IPS-18a (cell line): ENCODE measurements at regions not wholly inside any gene's neighbourhood (a gene's known extent, or its start where the extent isn't known, plus 50 kb on each side); places are given as distances from the start of the nearest gene placed in this dataset.
"Not testable (repeated sequence)": the region's sequence is repeated elsewhere in the genome, so short reads cannot be mapped to it uniquely, and the experiment has no call there.

Experiments
- H3K27ac ChIP-seq: one replicate; pipeline ENCODE4 v1.5.1; 2013; ENCODE audit warnings: low read length
- H3K27me3 ChIP-seq: one replicate; pipeline ENCODE4 v1.6.1; 2013; ENCODE audit warnings: mild to moderate bottlenecking, low read length; ENCODE audit not compliant: control insufficient read depth, insufficient read depth
- H3K36me3 ChIP-seq: one replicate; pipeline ENCODE4 v1.6.1; 2013; ENCODE audit warnings: low read depth, low read length; ENCODE audit not compliant: control insufficient read depth
- H3K4me1 ChIP-seq: one replicate; pipeline ENCODE4 v1.6.1; 2013; ENCODE audit warnings: low read depth, low read length; ENCODE audit not compliant: control insufficient read depth
- H3K4me3 ChIP-seq: one replicate; pipeline ENCODE4 v1.5.1; 2013; ENCODE audit warnings: low read length
- H3K9ac ChIP-seq: one replicate; pipeline ENCODE4 v1.6.1; 2013; ENCODE audit warnings: mild to moderate bottlenecking, low read length, moderate library complexity
- H3K9me3 ChIP-seq: one replicate; pipeline ENCODE4 v1.6.1; 2013; ENCODE audit warnings: low read depth, low read length; ENCODE audit not compliant: control insufficient read depth

DNA sequence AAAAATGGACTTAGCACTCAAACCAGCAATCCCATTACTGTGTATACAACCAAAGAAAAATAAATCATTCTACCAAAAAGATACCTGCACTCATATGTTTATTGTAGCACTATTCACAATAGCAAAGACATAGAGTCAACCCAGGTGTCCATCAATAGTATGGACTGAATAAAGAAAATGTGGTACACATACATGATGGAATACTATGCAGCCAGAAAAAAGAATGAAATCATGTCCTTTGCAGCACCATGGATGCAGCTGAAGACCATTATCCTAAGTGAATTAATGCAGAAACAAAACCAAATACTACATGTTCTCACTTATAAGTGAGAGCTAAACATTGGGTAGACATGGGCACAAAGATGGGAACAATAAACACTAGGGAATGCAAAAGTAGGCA, 236.8 kb upstream of the POU5F2 start:
- H3K36me3 ChIP-seq: no peaks in the 10 kb centered on the region
- no peak overlapping the region for H3K27ac ChIP-seq
- H3K4me1 ChIP-seq: no peaks in the 10 kb centered on the region
- no peak overlapping the region for H3K4me3 ChIP-seq
- no peak overlapping the region for H3K9ac ChIP-seq
- H3K9me3 ChIP-seq: peaks cover 10% of the 10 kb centered on the region
- no peaks in the 10 kb centered on the region for H3K27me3 ChIP-seq

DNA sequence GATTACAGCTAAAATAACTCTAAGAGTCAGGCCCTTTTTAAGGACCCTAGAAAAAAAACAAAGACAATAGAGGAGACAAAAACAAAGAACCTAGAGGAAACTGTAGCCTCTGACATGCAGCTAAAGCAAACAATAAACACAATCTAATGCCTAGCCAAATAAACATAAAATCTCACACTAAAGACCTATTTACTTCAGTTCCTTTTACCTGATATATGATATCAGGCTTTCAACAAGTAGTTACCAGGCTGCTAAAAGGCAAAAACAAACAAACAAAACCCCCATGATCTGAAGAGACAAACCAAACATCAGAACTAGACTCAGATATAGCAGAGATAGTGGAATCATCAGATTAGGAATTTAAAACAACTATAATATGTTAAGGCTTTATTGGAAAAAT, 226.5 kb upstream of the POU5F2 start:
- Histone ChIP-seq H3K36me3 (no peaks in the 10 kb centered on the region), H3K27me3 (peaks cover 5% of the 10 kb centered on the region), H3K4me3 (no peak overlapping the region), H3K9me3 (no peaks in the 10 kb centered on the region), H3K27ac (no peak overlapping the region), H3K4me1 (peaks cover 17% of the 10 kb centered on the region), H3K9ac (no peak overlapping the region)

DNA sequence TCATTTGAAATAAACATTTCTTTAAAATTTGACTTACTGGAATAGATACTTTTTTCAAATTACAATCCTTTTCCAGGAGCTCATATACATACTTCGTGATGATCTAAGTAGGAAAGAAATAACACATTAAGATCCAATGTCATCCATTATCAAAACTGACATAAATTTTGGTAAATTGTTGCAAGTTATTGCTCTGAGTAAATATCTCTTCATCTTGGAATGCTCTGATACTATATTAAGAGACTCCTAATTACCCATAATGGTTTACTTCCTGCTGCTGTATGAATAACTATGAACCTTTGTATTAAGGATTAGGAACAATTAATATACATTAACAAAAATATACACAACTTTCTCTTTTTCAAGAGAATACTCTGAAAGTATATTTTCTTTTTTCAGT, 223.0 kb upstream of the POU5F2 start:
- Histone ChIP-seq H3K9ac (no peak overlapping the region), H3K27me3 (peaks cover 5% of the 10 kb centered on the region), H3K9me3 (no peaks in the 10 kb centered on the region), H3K4me1 (peaks cover 17% of the 10 kb centered on the region), H3K27ac (no peak overlapping the region), H3K4me3 (no peak overlapping the region), H3K36me3 (no peaks in the 10 kb centered on the region)

DNA sequence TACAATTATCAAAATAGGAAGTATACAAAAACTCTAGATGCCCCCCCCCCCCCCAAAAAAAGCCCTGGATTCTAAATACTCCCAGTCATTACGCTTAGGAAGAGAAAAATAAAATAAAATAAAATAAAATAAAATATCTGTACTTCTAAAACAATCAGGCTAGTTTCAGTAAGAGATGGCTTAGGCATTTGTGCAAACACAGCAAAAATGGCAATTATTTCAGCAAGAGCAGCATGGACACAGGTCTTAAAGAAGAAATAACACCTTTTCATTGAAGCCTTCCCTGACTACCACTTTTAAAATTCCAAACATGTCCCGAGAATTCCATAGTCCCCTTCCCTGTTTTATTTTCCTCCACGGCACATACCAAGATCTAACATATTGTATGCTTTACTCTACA, 218.6 kb upstream of the POU5F2 start:
- Histone ChIP-seq H3K27me3 (no peaks in the 10 kb centered on the region), H3K4me1 (peaks cover 4% of the 10 kb centered on the region), H3K4me3 (no peak overlapping the region), H3K9ac (no peak overlapping the region), H3K36me3 (no peaks in the 10 kb centered on the region), H3K9me3 (no peaks in the 10 kb centered on the region), H3K27ac (no peak overlapping the region)

DNA sequence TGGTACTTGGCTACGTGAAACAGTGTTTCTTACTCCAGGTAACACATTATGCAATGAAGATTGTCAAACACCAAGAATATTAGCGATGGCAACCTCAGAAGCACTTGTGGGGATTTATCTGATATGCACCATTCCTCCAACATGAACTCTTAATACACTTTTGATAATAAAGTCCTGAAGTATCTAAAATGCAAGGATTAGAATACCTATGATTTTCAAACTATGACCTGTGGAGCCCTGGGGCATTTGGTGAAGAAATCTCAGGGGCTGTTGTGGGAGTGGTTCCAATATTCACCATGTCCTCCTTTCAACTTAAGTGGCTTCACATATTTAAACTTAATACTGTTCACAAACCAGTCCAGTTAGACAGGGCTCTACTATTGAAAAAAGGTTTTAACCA, 214.6 kb upstream of the POU5F2 start:
- Histone ChIP-seq H3K27me3 (no peaks in the 10 kb centered on the region), H3K27ac (no peak overlapping the region), H3K4me1 (no peaks in the 10 kb centered on the region), H3K9me3 (no peaks in the 10 kb centered on the region), H3K4me3 (no peak overlapping the region), H3K9ac (no peak overlapping the region), H3K36me3 (no peaks in the 10 kb centered on the region)

DNA sequence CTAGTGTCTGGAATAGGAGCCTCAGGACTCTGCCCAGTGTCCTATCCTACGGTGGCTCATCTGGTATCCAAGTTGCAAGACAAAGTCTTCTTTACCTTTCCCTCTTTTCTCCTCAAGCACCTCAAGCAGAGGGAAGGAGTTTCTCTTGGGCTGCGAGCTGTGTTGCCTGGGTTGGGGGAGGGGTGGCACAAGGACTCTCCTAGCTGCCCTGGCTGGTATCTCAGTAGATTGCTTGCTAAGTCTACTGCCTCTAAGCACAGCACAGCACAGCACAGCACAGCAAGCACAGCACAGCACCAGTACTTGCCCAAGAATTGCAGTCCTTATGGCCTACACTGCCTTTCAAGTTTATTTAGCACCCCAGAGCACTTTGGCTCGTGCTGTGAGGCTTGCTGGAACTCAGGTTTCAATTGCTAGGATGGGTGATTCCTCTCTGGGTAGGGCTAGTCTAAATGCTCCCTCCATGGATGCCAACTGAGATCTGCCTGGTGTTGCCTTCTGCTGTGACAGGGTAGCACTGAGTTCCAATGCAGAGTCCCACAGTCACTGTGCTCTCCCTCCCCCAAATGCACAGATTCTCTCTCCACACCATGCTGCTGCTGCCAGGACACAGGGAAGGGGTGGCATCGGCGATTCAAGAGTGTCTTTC, 213.1 kb upstream of the POU5F2 start:
- Histone ChIP-seq H3K36me3 (no peaks in the 10 kb centered on the region), H3K9ac (no peak overlapping the region), H3K27ac (no peak overlapping the region), H3K4me3 (no peak overlapping the region), H3K4me1 (no peaks in the 10 kb centered on the region), H3K27me3 (no peaks in the 10 kb centered on the region), H3K9me3 (no peaks in the 10 kb centered on the region)

DNA sequence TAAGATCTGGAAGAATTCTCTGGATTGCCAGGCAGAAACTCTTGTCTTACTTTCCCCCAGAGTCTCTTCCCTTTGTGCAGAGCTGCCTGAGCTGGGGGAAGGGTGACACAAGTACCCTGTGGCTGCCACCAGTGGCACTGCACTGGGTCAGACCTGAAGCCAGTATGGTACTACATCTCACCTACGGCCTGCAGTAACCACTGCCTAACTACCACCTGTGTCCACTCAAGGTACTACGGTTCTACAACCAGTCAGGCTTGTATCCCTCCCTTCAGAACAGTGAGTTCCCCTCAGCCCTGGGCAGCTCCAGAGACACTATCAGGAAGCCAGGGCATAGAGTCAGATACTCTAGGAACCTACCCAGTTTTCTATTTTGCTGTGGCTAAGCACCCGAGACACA, 212.0 kb upstream of the POU5F2 start:
- H3K4me3 ChIP-seq: no peak overlapping the region
- no peak overlapping the region for H3K27ac ChIP-seq
- H3K9me3 ChIP-seq: no peaks in the 10 kb centered on the region
- H3K36me3 ChIP-seq: no peaks in the 10 kb centered on the region
- no peaks in the 10 kb centered on the region for H3K4me1 ChIP-seq
- no peak overlapping the region for H3K9ac ChIP-seq
- H3K27me3 ChIP-seq: no peaks in the 10 kb centered on the region

DNA sequence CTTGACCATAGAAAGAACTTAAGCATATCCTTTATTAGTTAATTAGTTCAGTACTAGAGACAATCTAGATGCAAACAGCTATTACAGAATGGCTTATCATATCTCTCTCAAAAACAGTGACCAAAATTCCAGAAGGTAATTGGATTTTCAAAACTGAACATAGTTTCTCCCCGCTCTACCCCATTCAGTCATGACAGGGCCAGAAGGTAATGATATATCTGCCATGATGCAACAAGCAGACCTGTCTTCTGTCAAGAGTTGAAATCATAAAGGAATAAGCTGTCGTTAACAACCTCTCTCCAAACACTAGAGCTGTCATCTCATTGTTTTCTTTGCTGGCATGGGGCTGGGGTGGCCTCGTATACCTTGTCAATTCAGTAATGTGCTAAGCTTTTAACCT, 200.5 kb upstream of the POU5F2 start:
- no peaks in the 10 kb centered on the region for H3K4me1 ChIP-seq
- no peak overlapping the region for H3K4me3 ChIP-seq
- H3K36me3 ChIP-seq: no peaks in the 10 kb centered on the region
- H3K27ac ChIP-seq: no peak overlapping the region
- no peak overlapping the region for H3K9ac ChIP-seq
- no peaks in the 10 kb centered on the region for H3K9me3 ChIP-seq
- H3K27me3 ChIP-seq: no peaks in the 10 kb centered on the region

DNA sequence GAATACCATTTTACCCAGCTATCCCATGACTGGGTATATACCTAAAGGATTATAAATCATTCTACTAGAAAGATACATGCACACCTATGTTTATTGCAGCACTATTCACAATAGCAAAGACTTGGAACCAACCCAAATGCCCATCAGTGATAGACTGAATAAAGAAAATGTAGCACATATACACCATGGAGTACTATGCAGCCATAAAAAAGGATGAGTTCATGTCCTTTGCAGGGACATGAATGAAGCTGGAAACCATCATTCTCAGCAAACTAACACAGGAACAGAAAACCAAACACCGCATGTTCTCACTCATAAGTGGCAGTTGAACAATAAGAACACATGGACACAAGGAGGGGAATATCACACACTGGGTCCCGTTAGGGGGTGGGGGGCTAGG, 191.9 kb upstream of the POU5F2 start:
- not testable (repeated sequence) for H3K9ac ChIP-seq, H3K4me3 ChIP-seq, H3K9me3 ChIP-seq, H3K27ac ChIP-seq, H3K36me3 ChIP-seq, H3K4me1 ChIP-seq, H3K27me3 ChIP-seq

DNA sequence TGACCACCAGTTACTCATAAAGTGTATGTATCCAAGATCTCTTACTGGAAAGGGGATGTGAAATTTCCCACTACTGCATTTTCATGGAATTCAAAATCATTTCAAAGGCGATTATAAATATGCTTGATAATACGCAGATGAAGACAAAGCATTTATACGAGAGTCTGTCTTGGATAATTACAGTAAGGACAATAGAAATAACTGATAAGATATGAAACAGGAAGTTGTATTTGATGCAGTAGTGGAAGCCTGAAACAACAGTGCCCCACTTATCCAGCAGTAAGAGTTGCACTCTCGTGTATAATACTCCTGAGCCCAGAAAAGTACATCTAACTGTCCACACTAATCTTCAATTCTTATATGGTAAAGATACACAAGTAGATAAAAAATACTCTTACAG, 188.7 kb upstream of the POU5F2 start:
- Histone ChIP-seq H3K27me3 (no peaks in the 10 kb centered on the region), H3K36me3 (no peaks in the 10 kb centered on the region), H3K9ac (no peak overlapping the region), H3K27ac (no peak overlapping the region), H3K4me1 (peaks cover 5% of the 10 kb centered on the region), H3K4me3 (no peak overlapping the region), H3K9me3 (no peaks in the 10 kb centered on the region)

DNA sequence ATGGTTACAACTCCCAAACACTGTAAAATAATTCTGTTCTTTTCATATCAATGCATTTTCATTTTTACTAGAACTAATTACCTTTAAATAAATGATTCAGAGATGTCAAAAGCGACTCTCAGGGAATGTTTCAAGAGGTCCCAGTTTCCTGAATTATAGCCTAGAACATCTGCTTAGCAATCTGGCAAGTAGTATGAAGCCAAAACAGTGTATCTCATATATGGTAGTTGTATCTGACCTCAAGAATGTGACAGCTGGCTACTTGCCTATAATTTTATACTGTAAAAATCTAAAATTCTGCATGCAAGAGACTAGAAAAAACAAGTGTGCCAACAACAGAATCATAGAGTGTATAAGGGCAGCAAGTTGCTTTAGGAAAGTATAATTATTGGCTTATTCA, 187.7 kb upstream of the POU5F2 start:
- no peaks in the 10 kb centered on the region for H3K36me3 ChIP-seq
- no peak overlapping the region for H3K4me3 ChIP-seq
- H3K9me3 ChIP-seq: no peaks in the 10 kb centered on the region
- no peaks in the 10 kb centered on the region for H3K27me3 ChIP-seq
- no peak overlapping the region for H3K9ac ChIP-seq
- no peak overlapping the region for H3K27ac ChIP-seq
- peaks cover 5% of the 10 kb centered on the region for H3K4me1 ChIP-seq

DNA sequence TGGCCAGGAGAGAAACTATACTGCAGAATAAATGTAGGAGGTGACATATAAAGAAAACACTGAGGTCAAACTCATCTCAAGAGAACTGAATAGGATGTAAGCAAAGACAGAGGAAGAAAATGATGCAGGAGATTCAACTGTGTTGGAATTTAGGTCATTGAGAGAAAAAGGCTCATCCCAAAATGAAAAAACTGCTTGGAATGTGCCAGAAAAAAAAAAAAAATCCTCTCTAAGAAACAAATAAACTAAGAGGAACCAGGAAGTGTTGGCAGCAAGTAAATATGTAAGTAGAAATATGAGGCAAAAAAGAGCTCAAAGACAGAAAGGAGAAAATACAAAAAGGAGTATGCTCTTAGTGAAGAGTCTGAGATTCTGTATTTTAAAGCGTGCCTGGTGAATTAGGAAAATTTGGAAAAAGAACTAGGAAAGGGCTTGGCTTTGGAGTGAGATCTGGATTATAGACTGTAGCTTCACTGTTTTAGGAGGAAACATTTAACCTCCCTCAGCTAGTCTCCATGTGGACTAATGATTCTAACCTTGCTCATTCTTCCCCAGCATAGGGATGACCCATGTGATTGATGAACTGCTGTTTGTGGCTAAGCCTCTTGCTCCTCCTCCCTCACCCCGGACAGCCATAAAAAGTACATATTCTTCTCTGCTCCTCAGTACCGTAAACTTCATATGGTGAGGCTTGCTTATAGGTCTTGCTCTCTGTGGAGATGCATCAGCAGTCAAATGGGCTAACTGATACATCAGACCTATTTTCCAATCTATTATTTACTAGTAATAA, 185.6 kb upstream of the POU5F2 start:
- Histone ChIP-seq H3K9me3 (no peaks in the 10 kb centered on the region), H3K4me3 (no peak overlapping the region), H3K27ac (no peak overlapping the region), H3K36me3 (no peaks in the 10 kb centered on the region), H3K27me3 (no peaks in the 10 kb centered on the region), H3K9ac (no peak overlapping the region), H3K4me1 (peaks cover 5% of the 10 kb centered on the region)
